Lung (tissue), 11 donors: ENCODE measurements at regions not wholly inside any gene's neighbourhood (a gene's known extent, or its start where the extent isn't known, plus 50 kb on each side); places are given as distances from the start of the nearest gene placed in this dataset.

Experiments used
- ATAC-seq: fragments of 200-7000 bp; cut with Tn5 transposase; one replicate; pipeline ENCODE4 v1.9.1; 2020; ENCODE audit warnings: moderate number of reproducible peaks; ENCODE audit not compliant: insufficient read depth, low FRiP score
- DNase-seq, 3 donors: peaks; one replicate each; pipeline ENCODE4 v3.0.0-alpha.2; 2013 to 2017
- H3K27ac ChIP-seq, 2 donors: one replicate each; pipeline ENCODE4 v1.5.1; 2013; ENCODE audit warnings: mild to moderate bottlenecking in 2 of 2, moderate library complexity in 2 of 2, control low read depth in 1 of 2, inconsistent platforms in 1 of 2, low read depth in 1 of 2, low read length in 1 of 2
- H3K27me3 ChIP-seq, 3 donors: one replicate each; pipeline ENCODE4 v1.5.1; 2013; ENCODE audit warnings: low read length in 2 of 3; ENCODE audit not compliant: control insufficient read depth in 3 of 3, insufficient read depth in 3 of 3
- H3K36me3 ChIP-seq, 4 donors: one replicate each; pipeline ENCODE4 v1.5.1; 2013; ENCODE audit warnings: low read length in 4 of 4, mild to moderate bottlenecking in 1 of 4, moderate library complexity in 1 of 4; ENCODE audit not compliant: control insufficient read depth in 4 of 4, insufficient read depth in 4 of 4
- H3K4me1 ChIP-seq, 5 donors: one replicate each; pipeline ENCODE4 v1.5.1; 2013; ENCODE audit warnings: low read length in 5 of 5, mild to moderate bottlenecking in 2 of 5, moderate library complexity in 1 of 5; ENCODE audit not compliant: control insufficient read depth in 5 of 5, insufficient read depth in 5 of 5
- H3K4me3 ChIP-seq: one replicate; pipeline ENCODE4 v1.5.1; 2013; ENCODE audit warnings: mild to moderate bottlenecking, control low read depth, moderate library complexity
- H3K9ac ChIP-seq, 2 donors: one replicate each; pipeline ENCODE4 v1.5.1; 2013; ENCODE audit warnings: low read length in 2 of 2, control low read depth in 1 of 2; ENCODE audit not compliant: insufficient read depth in 1 of 2
- H3K9me3 ChIP-seq, 4 donors: one replicate each; pipeline ENCODE4 v1.5.1; 2013; ENCODE audit warnings: low read length in 3 of 4, mild to moderate bottlenecking in 1 of 4, moderate library complexity in 1 of 4; ENCODE audit not compliant: control insufficient read depth in 4 of 4, insufficient read depth in 3 of 4
- CTCF ChIP-seq: IDR thresholded peaks from 2 replicates; pipeline ENCODE4 v1.5.1; 2012; ENCODE audit warnings: mild to moderate bottlenecking; ENCODE audit errors: control extremely low read depth, extremely low read depth
- WGBS, 2 donors: extraction: QIAGEN DNeasy Blood & Tissue Kit; methylation state at CpG; one replicate each; pipeline ENCODE4 v1.1.7; 2013; 5-methylcytosine and 5-hydroxymethylcytosine counted together
- donor health status: control.
- donor health status: control.
- donor health status: Bipolar disorder and iron deficiency.
- donor health status: healthy.
- donor health status: DM: yes; HTN: yes; CAD: no.

- Histone ChIP-seq H3K9me3 (no peaks in the 10 kb centered on the region), H3K27me3 (no peaks in the 10 kb centered on the region), H3K4me3 (no peak overlapping the region), H3K27ac (peak overlapping the region in 1 of 2 donors; percentile 81), H3K4me1 (peaks cover 3 to 36% (median 21%) of the 10 kb centered on the region in 5 donors), H3K9ac (no peak overlapping the region), H3K36me3 (no peaks in the 10 kb centered on the region)
- DNase-seq (peak in 2 of 3 donors; percentile 45 to 67), ATAC-seq (no peak)
- WGBS, 2 donors = 56 to 63% methylated on average over 7 of the region's 7 CpGs
- TF ChIP-seq CTCF = no peak
Observed at GRCh38 chr20:11216451-11217314, 542.9 kb upstream of the JAG1 start.

GRCh38 chr20:11217326-11218172, 543.8 kb upstream of the JAG1 start:
- H3K9me3 ChIP-seq = no peaks in the 10 kb centered on the region
- peak in 2 of 3 donors; percentile 67 to 74 for DNase-seq
- no peak overlapping the region for H3K9ac ChIP-seq
- H3K27me3 ChIP-seq = no peaks in the 10 kb centered on the region
- no peak for ATAC-seq
- TF ChIP-seq CTCF = no peak
- WGBS, 2 donors = 30 to 34% methylated on average over 6 of the region's 6 CpGs
- H3K4me3 ChIP-seq = no peak overlapping the region
- no peak overlapping the region for H3K27ac ChIP-seq
- peaks cover 3 to 36% (median 21%) of the 10 kb centered on the region in 5 donors for H3K4me1 ChIP-seq
- H3K36me3 ChIP-seq = no peaks in the 10 kb centered on the region

GRCh38 chr20:11218173-11218680, 544.4 kb upstream of the JAG1 start:
- Histone ChIP-seq H3K4me1 (peaks cover 3 to 36% (median 21%) of the 10 kb centered on the region in 5 donors), H3K9ac (no peak overlapping the region), H3K27me3 (no peaks in the 10 kb centered on the region), H3K36me3 (no peaks in the 10 kb centered on the region), H3K4me3 (no peak overlapping the region), H3K9me3 (no peaks in the 10 kb centered on the region), H3K27ac (no peak overlapping the region)
- ATAC-seq = no peak
- WGBS, 2 donors = 37 to 46% methylated on average over 2 of the region's 2 CpGs
- no peak for DNase-seq
- no peak for TF ChIP-seq CTCF
